OCI-LY7 (cell line): ENCODE measurements at regions not wholly inside any gene's neighbourhood (a gene's known extent, or its start where the extent isn't known, plus 50 kb on each side); places are given as distances from the start of the nearest gene placed in this dataset.

Source experiments
- EZH2phosphoT487 ChIP-seq: fragments of 200-600 bp; sonication (generic); IDR thresholded peaks from 2 replicates; pipeline ENCODE4 v1.6.1; 2018; ENCODE audit warnings: low read depth, borderline replicate concordance, mild to moderate bottlenecking, mixed run types, antibody characterized with exemption, low read length, moderate library complexity, mixed read lengths
- TF ChIP-seq, protein P1 (sequence below): fragments of 200-600 bp; sonication (generic); conservative IDR thresholded peaks from 2 replicates; pipeline ENCODE4 v1.5.1; 2014; ENCODE audit warnings: mild to moderate bottlenecking, antibody characterized with exemption, low read length, moderate library complexity, mixed read lengths

DNA sequence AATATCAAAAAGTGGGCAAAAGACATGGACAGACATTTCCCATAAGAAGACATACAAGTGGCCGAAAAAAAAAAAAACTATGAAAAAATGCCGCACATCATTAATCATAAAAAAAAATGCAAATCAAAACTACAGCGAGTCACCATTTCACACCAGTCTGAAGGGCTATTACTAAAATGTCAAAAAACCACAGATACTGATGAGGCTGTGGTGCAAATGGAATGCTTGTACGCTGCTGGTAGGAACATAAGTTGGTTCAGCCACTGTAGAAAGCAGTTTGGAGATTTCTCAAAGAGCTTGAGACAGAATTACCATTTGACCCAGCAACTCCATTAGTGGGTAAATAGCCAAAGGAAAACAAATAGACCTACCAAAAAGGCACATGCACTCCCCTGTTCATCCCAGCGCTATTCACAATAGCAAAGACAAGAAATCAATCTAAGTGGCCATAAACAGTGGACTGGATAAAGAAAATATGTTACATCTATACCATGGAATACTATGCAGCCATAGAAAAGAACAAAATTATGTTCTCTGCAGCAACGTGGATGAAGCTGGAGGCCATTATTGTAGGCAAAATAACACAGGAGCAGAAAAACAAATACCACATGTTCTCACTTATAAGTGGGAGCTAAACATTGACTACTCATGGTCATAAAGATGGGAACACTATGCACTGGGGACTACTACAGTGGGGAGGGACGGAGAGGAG lies 110.6 kb upstream of the BOD1 start:
- TF ChIP-seq, protein P1, sequence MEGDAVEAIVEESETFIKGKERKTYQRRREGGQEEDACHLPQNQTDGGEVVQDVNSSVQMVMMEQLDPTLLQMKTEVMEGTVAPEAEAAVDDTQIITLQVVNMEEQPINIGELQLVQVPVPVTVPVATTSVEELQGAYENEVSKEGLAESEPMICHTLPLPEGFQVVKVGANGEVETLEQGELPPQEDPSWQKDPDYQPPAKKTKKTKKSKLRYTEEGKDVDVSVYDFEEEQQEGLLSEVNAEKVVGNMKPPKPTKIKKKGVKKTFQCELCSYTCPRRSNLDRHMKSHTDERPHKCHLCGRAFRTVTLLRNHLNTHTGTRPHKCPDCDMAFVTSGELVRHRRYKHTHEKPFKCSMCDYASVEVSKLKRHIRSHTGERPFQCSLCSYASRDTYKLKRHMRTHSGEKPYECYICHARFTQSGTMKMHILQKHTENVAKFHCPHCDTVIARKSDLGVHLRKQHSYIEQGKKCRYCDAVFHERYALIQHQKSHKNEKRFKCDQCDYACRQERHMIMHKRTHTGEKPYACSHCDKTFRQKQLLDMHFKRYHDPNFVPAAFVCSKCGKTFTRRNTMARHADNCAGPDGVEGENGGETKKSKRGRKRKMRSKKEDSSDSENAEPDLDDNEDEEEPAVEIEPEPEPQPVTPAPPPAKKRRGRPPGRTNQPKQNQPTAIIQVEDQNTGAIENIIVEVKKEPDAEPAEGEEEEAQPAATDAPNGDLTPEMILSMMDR: no peak
- no peak for TF ChIP-seq EZH2phosphoT487
